ENCODE measurements at regions not wholly inside any gene's neighbourhood (a gene's known extent, or its start where the extent isn't known, plus 50 kb on each side); places are given as distances from the start of the nearest gene placed in this dataset.

- Histone ChIP-seq H2BK15ac (ENCODE audit: low read length) (no peak overlapping the region), H2AFZ (ENCODE audit: low read length) (no peak overlapping the region), H3K27ac (replicated peaks; ENCODE audit: low read length) (no peak overlapping the region), H3K18ac (ENCODE audit: low read length) (no peak overlapping the region), H2BK5ac (ENCODE audit: low read length) (no peak overlapping the region), H3K14ac (ENCODE audit: low read length) (no peak overlapping the region), H2BK120ac (ENCODE audit: low read depth, low read length) (no peak overlapping the region), H3K4me2 (ENCODE audit: insufficient read depth, low read length, poor library complexity, severe bottlenecking) (no peak overlapping the region), H2BK12ac (ENCODE audit: low read length) (no peak overlapping the region), H3K9ac (ENCODE audit: low read depth, low read length, poor library complexity) (no peak overlapping the region), H3K27me3 (ENCODE audit: control insufficient read depth in 3 of 3, insufficient read depth in 3 of 3, low read depth in 1 of 3, low read length in 3 of 3) (no peaks in the 10 kb centered on the region), H3K4me3 (ENCODE audit: low read length in 2 of 2) (no peak overlapping the region), H3K4me1 (ENCODE audit: control insufficient read depth in 2 of 2, insufficient read depth in 1 of 2, low read depth in 1 of 2, low read length in 2 of 2) (no peaks in the 10 kb centered on the region), H3K79me1 (ENCODE audit: low read depth, low read length) (no peaks in the 10 kb centered on the region), H2AK5ac (ENCODE audit: low read depth, low read length) (no peak overlapping the region), H3K36me3 (replicated peaks in 1 of 2; ENCODE audit: control insufficient read depth in 2 of 2, insufficient read depth in 2 of 2, low read length in 2 of 2) (no peaks in the 10 kb centered on the region), H3K9me3 (replicated peaks in 1 of 2; ENCODE audit: control insufficient read depth in 2 of 2, insufficient read depth in 1 of 2, low read depth in 1 of 2, low read length in 2 of 2) (no peaks in the 10 kb centered on the region), H3K4ac (ENCODE audit: low read length) (no peak overlapping the region), H4K8ac (ENCODE audit: low read depth, low read length) (no peak overlapping the region), H3K23ac (ENCODE audit: low read depth, low read length, poor library complexity) (no peak overlapping the region), H4K91ac (ENCODE audit: low read depth, low read length, poor library complexity) (no peak overlapping the region)
- DNase-seq (ENCODE audit: low spot score) = no peak
Observed at GRCh38 chr4:79502081-79502480, 94.1 kb upstream of the GK2 start.

- Histone ChIP-seq H2BK5ac (ENCODE audit: low read length) (no peak overlapping the region), H3K9me3 (replicated peaks in 1 of 2; ENCODE audit: control insufficient read depth in 2 of 2, insufficient read depth in 1 of 2, low read depth in 1 of 2, low read length in 2 of 2) (no peaks in the 10 kb centered on the region), H3K9ac (ENCODE audit: low read depth, low read length, poor library complexity) (no peak overlapping the region), H3K27me3 (ENCODE audit: control insufficient read depth in 3 of 3, insufficient read depth in 3 of 3, low read depth in 1 of 3, low read length in 3 of 3) (no peaks in the 10 kb centered on the region), H2AK5ac (ENCODE audit: low read depth, low read length) (no peak overlapping the region), H3K14ac (ENCODE audit: low read length) (no peak overlapping the region), H3K36me3 (replicated peaks in 1 of 2; ENCODE audit: control insufficient read depth in 2 of 2, insufficient read depth in 2 of 2, low read length in 2 of 2) (no peaks in the 10 kb centered on the region), H3K4ac (ENCODE audit: low read length) (no peak overlapping the region), H3K23ac (ENCODE audit: low read depth, low read length, poor library complexity) (no peak overlapping the region), H2AFZ (ENCODE audit: low read length) (peak overlapping the region; percentile 13), H3K27ac (replicated peaks; ENCODE audit: low read length) (no peak overlapping the region), H2BK15ac (ENCODE audit: low read length) (no peak overlapping the region), H3K4me3 (ENCODE audit: low read length in 2 of 2) (no peak overlapping the region), H3K18ac (ENCODE audit: low read length) (no peak overlapping the region), H3K79me1 (ENCODE audit: low read depth, low read length) (no peaks in the 10 kb centered on the region), H3K4me2 (ENCODE audit: insufficient read depth, low read length, poor library complexity, severe bottlenecking) (no peak overlapping the region), H3K4me1 (ENCODE audit: control insufficient read depth in 2 of 2, insufficient read depth in 1 of 2, low read depth in 1 of 2, low read length in 2 of 2) (no peaks in the 10 kb centered on the region), H4K8ac (ENCODE audit: low read depth, low read length) (no peak overlapping the region), H4K91ac (ENCODE audit: low read depth, low read length, poor library complexity) (no peak overlapping the region), H2BK12ac (ENCODE audit: low read length) (no peak overlapping the region), H2BK120ac (ENCODE audit: low read depth, low read length) (no peak overlapping the region)
- WGBS, 2 donors (ENCODE audit: extremely low coverage in 2 of 2, insufficient read length in 2 of 2, insufficient replicate concordance in 1 of 2) = no CpG with 5 or more reads among the region's 1 CpG
- no peak for DNase-seq (ENCODE audit: low spot score)
Observed at GRCh38 chr4:79498282-79498681, 90.3 kb upstream of the GK2 start.

- Histone ChIP-seq H2BK12ac (ENCODE audit: low read length) (no peak overlapping the region), H3K14ac (ENCODE audit: low read length) (no peak overlapping the region), H2AFZ (ENCODE audit: low read length) (no peak overlapping the region), H2BK120ac (ENCODE audit: low read depth, low read length) (no peak overlapping the region), H3K4me3 (ENCODE audit: low read length in 2 of 2) (no peak overlapping the region), H3K9me3 (replicated peaks in 1 of 2; ENCODE audit: control insufficient read depth in 2 of 2, insufficient read depth in 1 of 2, low read depth in 1 of 2, low read length in 2 of 2) (no peaks in the 10 kb centered on the region), H2AK5ac (ENCODE audit: low read depth, low read length) (no peak overlapping the region), H3K4ac (ENCODE audit: low read length) (no peak overlapping the region), H3K4me1 (ENCODE audit: control insufficient read depth in 2 of 2, insufficient read depth in 1 of 2, low read depth in 1 of 2, low read length in 2 of 2) (no peaks in the 10 kb centered on the region), H3K27me3 (ENCODE audit: control insufficient read depth in 3 of 3, insufficient read depth in 3 of 3, low read depth in 1 of 3, low read length in 3 of 3) (no peaks in the 10 kb centered on the region), H3K23ac (ENCODE audit: low read depth, low read length, poor library complexity) (no peak overlapping the region), H4K91ac (ENCODE audit: low read depth, low read length, poor library complexity) (no peak overlapping the region), H3K36me3 (replicated peaks in 1 of 2; ENCODE audit: control insufficient read depth in 2 of 2, insufficient read depth in 2 of 2, low read length in 2 of 2) (no peaks in the 10 kb centered on the region), H4K8ac (ENCODE audit: low read depth, low read length) (no peak overlapping the region), H3K27ac (replicated peaks; ENCODE audit: low read length) (no peak overlapping the region), H3K9ac (ENCODE audit: low read depth, low read length, poor library complexity) (no peak overlapping the region), H2BK15ac (ENCODE audit: low read length) (no peak overlapping the region), H3K79me1 (ENCODE audit: low read depth, low read length) (no peaks in the 10 kb centered on the region), H3K4me2 (ENCODE audit: insufficient read depth, low read length, poor library complexity, severe bottlenecking) (no peak overlapping the region), H3K18ac (ENCODE audit: low read length) (no peak overlapping the region), H2BK5ac (ENCODE audit: low read length) (no peak overlapping the region)
- WGBS, 2 donors (ENCODE audit: extremely low coverage in 2 of 2, insufficient read length in 2 of 2, insufficient replicate concordance in 1 of 2) = no CpG with 5 or more reads among the region's 1 CpG
- DNase-seq (ENCODE audit: low spot score) = no peak
Observed at GRCh38 chr4:79497001-79497400, 89.0 kb upstream of the GK2 start.

- H4K91ac ChIP-seq (ENCODE audit: low read depth, low read length, poor library complexity) = no peak overlapping the region
- H3K4me2 ChIP-seq (ENCODE audit: insufficient read depth, low read length, poor library complexity, severe bottlenecking) = no peak overlapping the region
- H3K27me3 ChIP-seq (ENCODE audit: control insufficient read depth in 3 of 3, insufficient read depth in 3 of 3, low read depth in 1 of 3, low read length in 3 of 3) = no peaks in the 10 kb centered on the region
- H3K4me1 ChIP-seq (ENCODE audit: control insufficient read depth in 2 of 2, insufficient read depth in 1 of 2, low read depth in 1 of 2, low read length in 2 of 2) = no peaks in the 10 kb centered on the region
- no peak overlapping the region for H3K9ac ChIP-seq (ENCODE audit: low read depth, low read length, poor library complexity)
- WGBS, 2 donors (ENCODE audit: extremely low coverage in 2 of 2, insufficient read length in 2 of 2, insufficient replicate concordance in 1 of 2) = no CpG with 5 or more reads among the region's 1 CpG
- H3K4ac ChIP-seq (ENCODE audit: low read length) = no peak overlapping the region
- H3K27ac ChIP-seq (replicated peaks; ENCODE audit: low read length) = no peak overlapping the region
- H3K36me3 ChIP-seq (replicated peaks in 1 of 2; ENCODE audit: control insufficient read depth in 2 of 2, insufficient read depth in 2 of 2, low read length in 2 of 2) = no peaks in the 10 kb centered on the region
- H3K4me3 ChIP-seq (ENCODE audit: low read length in 2 of 2) = no peak overlapping the region
- H2BK15ac ChIP-seq (ENCODE audit: low read length) = no peak overlapping the region
- H3K18ac ChIP-seq (ENCODE audit: low read length) = no peak overlapping the region
- DNase-seq (ENCODE audit: low spot score) = no peak
- no peak overlapping the region for H2BK12ac ChIP-seq (ENCODE audit: low read length)
- H3K23ac ChIP-seq (ENCODE audit: low read depth, low read length, poor library complexity) = no peak overlapping the region
- H2BK120ac ChIP-seq (ENCODE audit: low read depth, low read length) = no peak overlapping the region
- H2AK5ac ChIP-seq (ENCODE audit: low read depth, low read length) = no peak overlapping the region
- no peak overlapping the region for H2AFZ ChIP-seq (ENCODE audit: low read length)
- no peak overlapping the region for H4K8ac ChIP-seq (ENCODE audit: low read depth, low read length)
- no peak overlapping the region for H2BK5ac ChIP-seq (ENCODE audit: low read length)
- no peak overlapping the region for H3K14ac ChIP-seq (ENCODE audit: low read length)
- no peaks in the 10 kb centered on the region for H3K9me3 ChIP-seq (replicated peaks in 1 of 2; ENCODE audit: control insufficient read depth in 2 of 2, insufficient read depth in 1 of 2, low read depth in 1 of 2, low read length in 2 of 2)
- no peaks in the 10 kb centered on the region for H3K79me1 ChIP-seq (ENCODE audit: low read depth, low read length)
Observed at GRCh38 chr4:79495447-79495846, 87.4 kb upstream of the GK2 start.
